ENCODE measurements at regions not wholly inside any gene's neighbourhood (a gene's known extent, or its start where the extent isn't known, plus 50 kb on each side); places are given as distances from the start of the nearest gene placed in this dataset.
"Not testable (repeated sequence)": the region's sequence is repeated elsewhere in the genome, so short reads cannot be mapped to it uniquely, and the experiment has no call there.

- POLR2A ChIA-PET = no interaction called here
- H3K4me1 Mint-ChIP-seq = no peaks in the 10 kb centered on the region
- DNase-seq = no peak
- H3K27me3 Mint-ChIP-seq = no peaks in the 10 kb centered on the region
- CTCF ChIA-PET = no interaction called here
- no peak overlapping the region for H3K27ac Mint-ChIP-seq
- no peak overlapping the region for H3K4me3 Mint-ChIP-seq
- no peaks in the 10 kb centered on the region for H3K36me3 Mint-ChIP-seq (ENCODE audit: low read depth)
- no peaks in the 10 kb centered on the region for H3K9me3 Mint-ChIP-seq
Observed at GRCh38 chr12:105880824-105881388, 257.8 kb downstream of the NUAK1 start.

- no peaks in the 10 kb centered on the region for H3K4me1 Mint-ChIP-seq
- no peaks in the 10 kb centered on the region for H3K36me3 Mint-ChIP-seq (ENCODE audit: low read depth)
- H3K9me3 Mint-ChIP-seq = no peaks in the 10 kb centered on the region
- CTCF ChIA-PET = no interaction called here
- no peak for DNase-seq
- H3K27me3 Mint-ChIP-seq = no peaks in the 10 kb centered on the region
- POLR2A ChIA-PET = no interaction called here
- no peak overlapping the region for H3K4me3 Mint-ChIP-seq
- no peak overlapping the region for H3K27ac Mint-ChIP-seq
Observed at GRCh38 chr12:105882404-105882803, 256.4 kb downstream of the NUAK1 start.

- CTCF ChIA-PET = no interaction called here
- no peaks in the 10 kb centered on the region for H3K9me3 Mint-ChIP-seq
- no peak overlapping the region for H3K4me3 Mint-ChIP-seq
Observed at GRCh38 chr12:105887131-105887530, 251.6 kb downstream of the NUAK1 start.

GRCh38 chr12:105888696-105889095, 250.1 kb downstream of the NUAK1 start:
- no peak overlapping the region for H3K27ac Mint-ChIP-seq
- ChIA-PET POLR2A (no interaction called here), CTCF (no interaction called here)
- no peaks in the 10 kb centered on the region for H3K27me3 Mint-ChIP-seq
- no peaks in the 10 kb centered on the region for H3K4me1 Mint-ChIP-seq
- DNase-seq = no peak
- H3K36me3 Mint-ChIP-seq (ENCODE audit: low read depth) = no peaks in the 10 kb centered on the region
- no peaks in the 10 kb centered on the region for H3K9me3 Mint-ChIP-seq
- H3K4me3 Mint-ChIP-seq = no peak overlapping the region

More at GRCh38 chr12:105887131-105887530, 251.6 kb downstream of the NUAK1 start:
- no peak for DNase-seq
- Mint-ChIP-seq H3K36me3 (ENCODE audit: low read depth) (no peaks in the 10 kb centered on the region), H3K4me1 (no peaks in the 10 kb centered on the region), H3K27me3 (no peaks in the 10 kb centered on the region), H3K27ac (no peak overlapping the region)
- POLR2A ChIA-PET = no interaction called here

GRCh38 chr12:105892362-105892910, 246.3 kb downstream of the NUAK1 start:
- no peak overlapping the region for H3K27ac Mint-ChIP-seq
- CTCF ChIA-PET = interaction anchor here (0.7 kb wide), 2 partner anchors 34 to 1035 kb away, joined by 3 read pairs; no protein-coding TSS in a partner anchor
- no peak for DNase-seq
- H3K27me3 Mint-ChIP-seq = no peaks in the 10 kb centered on the region
- POLR2A ChIA-PET = no interaction called here
- no peaks in the 10 kb centered on the region for H3K36me3 Mint-ChIP-seq (ENCODE audit: low read depth)
- no peaks in the 10 kb centered on the region for H3K4me1 Mint-ChIP-seq
- no peaks in the 10 kb centered on the region for H3K9me3 Mint-ChIP-seq
- no peak overlapping the region for H3K4me3 Mint-ChIP-seq

GRCh38 chr12:105895197-105895832, 243.4 kb downstream of the NUAK1 start:
- H3K4me1 Mint-ChIP-seq; DNase-seq; POLR2A ChIA-PET; H3K36me3 Mint-ChIP-seq (ENCODE audit: low read depth); H3K4me3 Mint-ChIP-seq; H3K9me3 Mint-ChIP-seq; H3K27me3 Mint-ChIP-seq; H3K27ac Mint-ChIP-seq: not testable (repeated sequence)
- CTCF ChIA-PET = interaction anchor here (1.2 kb wide), 1 partner anchor 19 kb away, joined by 3 read pairs; no protein-coding TSS in a partner anchor

- H3K4me1 Mint-ChIP-seq = no peaks in the 10 kb centered on the region
- no peaks in the 10 kb centered on the region for H3K9me3 Mint-ChIP-seq
- no peaks in the 10 kb centered on the region for H3K36me3 Mint-ChIP-seq (ENCODE audit: low read depth)
- no peak overlapping the region for H3K27ac Mint-ChIP-seq
- no peaks in the 10 kb centered on the region for H3K27me3 Mint-ChIP-seq
- ChIA-PET CTCF (interaction anchor here (1.3 kb wide), 1 partner anchor 12 kb away, joined by 4 read pairs; no protein-coding TSS in a partner anchor), POLR2A (no interaction called here)
- DNase-seq = no peak
- H3K4me3 Mint-ChIP-seq = no peak overlapping the region
Observed at GRCh38 chr12:105897311-105897725, 241.4 kb downstream of the NUAK1 start.

- H3K4me3 Mint-ChIP-seq; H3K4me1 Mint-ChIP-seq; H3K27ac Mint-ChIP-seq; H3K9me3 Mint-ChIP-seq; H3K27me3 Mint-ChIP-seq; POLR2A ChIA-PET; DNase-seq; H3K36me3 Mint-ChIP-seq (ENCODE audit: low read depth): not testable (repeated sequence)
- CTCF ChIA-PET = interaction anchor here (1.3 kb wide), 1 partner anchor 12 kb away, joined by 4 read pairs; no protein-coding TSS in a partner anchor
Observed at GRCh38 chr12:105898271-105898670, 240.5 kb downstream of the NUAK1 start.

GRCh38 chr12:105899589-105899988, 239.2 kb downstream of the NUAK1 start:
- Mint-ChIP-seq H3K4me1 (no peaks in the 10 kb centered on the region), H3K27ac (no peak overlapping the region), H3K4me3 (no peak overlapping the region), H3K27me3 (no peaks in the 10 kb centered on the region), H3K36me3 (ENCODE audit: low read depth) (no peaks in the 10 kb centered on the region), H3K9me3 (no peaks in the 10 kb centered on the region)
- POLR2A ChIA-PET = no interaction called here
- DNase-seq = no peak
- CTCF ChIA-PET = no interaction called here

- H3K27me3 Mint-ChIP-seq = no peaks in the 10 kb centered on the region
- no peaks in the 10 kb centered on the region for H3K9me3 Mint-ChIP-seq
- H3K27ac Mint-ChIP-seq = no peak overlapping the region
- no peak for DNase-seq
- no peaks in the 10 kb centered on the region for H3K36me3 Mint-ChIP-seq (ENCODE audit: low read depth)
- ChIA-PET CTCF (no interaction called here), POLR2A (interaction anchor here (0.5 kb wide), 1 partner anchor 843 kb away, joined by 3 read pairs; no protein-coding TSS in a partner anchor)
- H3K4me3 Mint-ChIP-seq = no peak overlapping the region
- no peaks in the 10 kb centered on the region for H3K4me1 Mint-ChIP-seq
Observed at GRCh38 chr12:105906561-105906960, 232.2 kb downstream of the NUAK1 start.

- Mint-ChIP-seq H3K4me3 (no peak overlapping the region), H3K9me3 (no peaks in the 10 kb centered on the region), H3K27ac (no peak overlapping the region), H3K4me1 (no peaks in the 10 kb centered on the region), H3K36me3 (ENCODE audit: low read depth) (no peaks in the 10 kb centered on the region), H3K27me3 (no peaks in the 10 kb centered on the region)
- DNase-seq = no peak
- ChIA-PET CTCF (no interaction called here), POLR2A (no interaction called here)
Observed at GRCh38 chr12:105907982-105908381, 230.8 kb downstream of the NUAK1 start.

GRCh38 chr12:105910030-105910429, 228.7 kb downstream of the NUAK1 start:
- Mint-ChIP-seq H3K4me3 (no peak overlapping the region), H3K9me3 (no peaks in the 10 kb centered on the region), H3K36me3 (ENCODE audit: low read depth) (no peaks in the 10 kb centered on the region), H3K27ac (no peak overlapping the region), H3K4me1 (no peaks in the 10 kb centered on the region), H3K27me3 (no peaks in the 10 kb centered on the region)
- no peak for DNase-seq
- ChIA-PET POLR2A (no interaction called here), CTCF (interaction anchor here (0.9 kb wide), 1 partner anchor 13 kb away, joined by 4 read pairs; no protein-coding TSS in a partner anchor)

- Mint-ChIP-seq H3K36me3 (ENCODE audit: low read depth) (no peaks in the 10 kb centered on the region), H3K27ac (no peak overlapping the region), H3K27me3 (peaks cover 3% of the 10 kb centered on the region), H3K9me3 (no peaks in the 10 kb centered on the region), H3K4me3 (no peak overlapping the region), H3K4me1 (no peaks in the 10 kb centered on the region)
- no peak for DNase-seq
- ChIA-PET POLR2A (no interaction called here), CTCF (no interaction called here)
Observed at GRCh38 chr12:105911966-105912365, 226.8 kb downstream of the NUAK1 start.
